ENCODE measurements at regions not wholly inside any gene's neighbourhood (a gene's known extent, or its start where the extent isn't known, plus 50 kb on each side); places are given as distances from the start of the nearest gene placed in this dataset.
"Not testable (repeated sequence)": the region's sequence is repeated elsewhere in the genome, so short reads cannot be mapped to it uniquely, and the experiment has no call there.

DNA sequence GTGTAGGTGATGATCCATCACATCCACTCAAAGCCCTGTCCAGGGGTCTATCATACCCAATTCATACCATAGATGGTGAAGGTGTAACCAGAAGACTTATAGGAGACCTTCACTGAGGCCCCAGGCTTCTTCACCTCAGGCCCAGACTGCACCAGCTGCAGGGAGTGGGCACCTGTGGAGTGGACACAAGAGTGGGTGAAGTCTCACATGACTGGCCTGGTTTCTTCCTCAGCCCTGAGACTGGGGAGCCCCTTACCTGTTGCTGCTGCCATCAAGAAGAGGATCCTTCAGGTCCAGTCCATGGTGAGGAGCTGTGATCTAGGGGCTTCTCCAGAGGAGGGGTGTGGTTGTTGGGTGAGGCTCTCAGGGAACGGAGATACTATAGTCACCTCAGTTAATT lies 851.0 kb downstream of the TMEM121 start:
- DNase-seq (ENCODE audit: low spot score), result no peak
- no peak for ATAC-seq

DNA sequence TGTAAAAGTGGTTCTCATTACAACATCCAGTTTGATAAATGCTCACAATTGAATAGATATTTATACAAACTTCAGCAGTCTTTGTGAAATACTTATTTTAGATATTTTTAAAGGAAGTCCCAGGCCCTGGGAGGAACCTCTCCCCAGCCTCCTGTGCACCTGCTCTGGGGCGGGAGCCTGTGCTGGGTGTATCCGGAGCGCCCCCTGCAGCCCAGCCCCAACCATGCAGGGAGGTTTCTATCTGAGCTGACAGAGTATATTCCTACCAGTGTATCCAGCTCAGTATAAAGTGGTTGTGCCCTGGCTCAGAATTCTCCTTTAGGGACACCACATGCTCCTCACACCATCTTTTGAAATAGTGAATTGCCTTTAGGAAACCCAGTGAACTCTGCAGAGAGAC lies 851.8 kb downstream of the TMEM121 start:
- no peak for ATAC-seq
- DNase-seq (ENCODE audit: low spot score), result no peak

DNA sequence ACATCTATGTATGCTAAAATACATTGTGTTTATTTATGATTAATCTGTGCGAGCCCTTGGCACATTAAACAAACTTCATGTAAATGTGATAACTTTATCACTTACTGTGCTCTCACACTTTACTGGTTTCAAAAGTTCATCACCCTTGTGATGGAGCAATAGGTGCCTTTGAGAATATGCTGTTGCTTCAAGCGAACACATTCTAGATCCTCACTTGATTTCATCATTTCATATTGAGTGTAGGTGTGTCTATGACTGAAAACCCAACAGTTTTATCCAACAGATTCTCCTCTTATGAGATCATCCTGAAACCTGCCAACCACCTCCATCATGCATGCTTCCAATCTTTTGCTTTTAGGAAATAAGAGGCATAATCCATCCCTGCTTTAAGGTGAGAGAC lies 854.4 kb downstream of the TMEM121 start:
- no peak for DNase-seq (ENCODE audit: low spot score)
- no peak for ATAC-seq

DNA sequence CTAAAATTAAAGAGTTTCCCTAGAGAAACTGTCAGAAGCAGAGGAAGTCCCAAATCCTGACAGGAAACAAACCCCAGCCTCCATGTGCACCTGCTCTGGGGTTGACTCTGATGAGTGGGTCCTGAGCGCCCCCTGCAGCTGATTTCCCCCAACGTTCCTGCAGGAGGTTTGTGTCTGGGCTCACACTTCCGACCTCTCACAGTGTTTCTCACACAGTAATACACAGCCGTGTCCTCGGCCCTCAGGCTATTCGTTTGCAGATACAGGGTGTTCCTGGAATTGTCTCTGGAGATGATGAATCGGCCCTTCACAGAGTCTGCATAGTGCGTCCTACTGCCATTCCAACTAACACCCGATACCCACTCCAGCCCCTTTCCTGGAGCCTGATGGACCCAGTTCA lies 862.8 kb downstream of the TMEM121 start:
- ATAC-seq; DNase-seq (ENCODE audit: low spot score): not testable (repeated sequence)

DNA sequence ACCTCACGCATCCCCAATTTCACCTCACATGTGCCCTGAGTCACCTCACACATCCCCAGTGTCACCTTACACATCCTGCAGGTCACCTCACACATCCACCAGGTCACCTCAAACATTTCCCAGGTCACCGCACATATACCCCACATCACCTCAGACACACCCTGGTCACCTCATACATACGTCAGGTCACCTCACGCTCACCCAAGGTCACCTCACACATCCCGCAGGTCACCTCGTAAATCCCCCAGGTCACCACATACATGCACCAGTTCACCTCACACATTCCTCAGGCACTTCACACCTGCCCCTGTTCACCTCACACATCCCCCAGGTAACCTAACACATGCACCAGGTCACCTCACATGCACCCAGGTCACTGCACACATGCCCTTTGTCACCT lies 864.0 kb downstream of the TMEM121 start:
- DNase-seq (ENCODE audit: low spot score) (no peak), ATAC-seq (no peak)

DNA sequence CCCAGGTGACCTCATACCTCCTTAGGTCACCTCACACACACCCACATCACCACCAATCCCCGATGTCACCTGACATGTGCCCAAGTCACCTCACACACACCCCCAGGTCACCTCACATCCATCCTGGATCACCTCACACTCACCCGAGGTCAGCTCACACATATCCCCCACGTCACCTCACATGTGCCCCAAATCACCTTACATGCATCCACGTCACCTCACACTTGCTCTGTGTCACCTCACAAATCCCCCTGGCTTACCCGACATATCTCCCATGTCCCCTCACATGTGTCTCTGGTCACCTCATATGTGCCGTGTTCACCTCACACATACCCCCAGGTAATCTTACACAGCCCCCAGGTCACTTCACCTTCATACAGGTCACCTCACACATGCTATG lies 864.6 kb downstream of the TMEM121 start:
- ATAC-seq (no peak), DNase-seq (ENCODE audit: low spot score) (no peak)

DNA sequence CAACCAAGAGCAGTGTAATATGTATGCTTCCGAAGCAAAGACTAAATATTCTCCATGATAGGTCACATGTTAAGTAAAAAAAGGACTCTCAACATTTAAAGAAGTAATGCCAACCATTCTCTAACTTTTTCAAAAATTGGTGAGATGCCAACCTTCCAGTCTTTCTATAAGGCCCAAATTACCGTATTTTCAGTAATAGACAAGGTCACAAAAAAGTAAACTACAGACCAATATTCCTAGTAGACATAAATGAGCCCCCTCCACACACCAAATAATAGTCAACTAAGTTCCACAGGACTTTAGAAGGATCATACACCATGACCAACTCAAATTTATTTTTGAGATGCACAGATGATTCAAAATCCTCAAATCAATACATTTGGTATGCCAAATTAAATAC lies 867.4 kb downstream of the TMEM121 start:
- no peak for ATAC-seq

DNA sequence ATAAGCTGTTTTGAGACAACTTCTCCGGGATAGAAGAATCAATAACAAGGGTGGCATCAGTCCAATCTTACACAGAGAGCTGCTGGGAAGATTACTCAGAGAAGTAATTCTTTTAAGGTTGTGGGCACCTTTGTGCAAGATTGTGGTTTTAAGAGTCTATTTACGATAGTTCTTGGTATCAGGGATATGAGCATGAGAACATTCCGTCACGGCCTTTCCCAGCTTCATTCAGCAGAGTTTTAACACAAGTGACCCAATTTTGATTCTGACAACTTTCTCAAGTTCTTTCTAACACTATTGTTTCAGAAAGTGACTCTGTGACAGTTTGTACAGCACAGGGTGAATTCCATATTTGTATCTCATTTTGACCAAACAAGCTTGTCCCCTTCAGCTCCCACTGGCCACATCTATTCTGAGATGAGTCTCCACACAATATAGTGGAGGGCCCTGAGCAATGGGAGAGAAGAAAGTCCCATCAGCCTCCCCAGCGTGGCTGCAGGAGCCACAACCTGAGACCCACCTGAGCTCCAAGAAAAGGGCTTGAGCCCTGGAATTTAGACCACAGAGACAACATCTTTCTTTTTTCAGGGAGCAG lies 869.2 kb downstream of the TMEM121 start:
- DNase-seq (ENCODE audit: low spot score) (no peak), ATAC-seq (no peak)

More for the DNA sequence above, 867.4 kb downstream of the TMEM121 start:
- no peak for DNase-seq (ENCODE audit: low spot score)

DNA sequence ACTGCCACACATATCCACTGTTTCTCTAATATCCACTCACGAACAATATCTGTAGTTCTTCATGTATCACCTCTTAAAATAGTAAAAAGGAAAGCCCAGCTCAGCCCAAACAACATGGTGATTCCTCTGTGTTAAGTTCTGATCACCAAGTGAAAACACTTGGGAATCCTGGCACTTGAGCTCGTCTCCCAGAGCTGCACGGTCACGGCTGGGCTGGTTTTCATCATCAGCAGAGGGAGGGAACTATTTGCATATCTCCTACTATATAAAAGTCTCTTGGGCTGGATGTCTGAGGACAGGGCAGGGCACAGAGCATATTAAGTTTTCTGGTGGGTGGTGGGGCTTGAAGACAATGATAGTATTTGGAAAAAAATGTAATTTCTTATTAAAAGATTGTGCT lies 870.6 kb downstream of the TMEM121 start:
- ATAC-seq, result no peak
- DNase-seq (ENCODE audit: low spot score), result no peak

DNA sequence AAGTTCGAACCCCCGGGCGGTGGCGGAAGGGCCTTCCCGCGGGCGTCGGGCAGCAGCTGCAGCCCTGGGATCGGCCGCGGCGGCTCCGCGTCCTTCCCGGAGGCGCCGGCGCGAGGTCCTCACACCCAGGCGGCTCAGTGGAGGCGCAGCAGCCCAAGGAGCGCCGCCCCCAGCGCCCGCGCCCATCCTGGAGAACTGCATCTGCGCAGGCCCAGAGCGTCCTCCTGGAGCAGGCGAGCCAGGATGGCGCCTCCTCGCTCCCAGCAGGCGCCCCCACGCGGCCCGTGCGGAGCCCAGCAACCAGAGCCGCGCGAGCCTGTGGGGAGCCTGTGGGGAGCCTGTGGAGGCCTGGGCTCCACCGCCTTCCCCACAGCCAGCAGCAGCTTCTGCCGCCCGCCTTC lies 872.5 kb downstream of the TMEM121 start:
- ATAC-seq; DNase-seq (ENCODE audit: low spot score): not testable (repeated sequence)

DNA sequence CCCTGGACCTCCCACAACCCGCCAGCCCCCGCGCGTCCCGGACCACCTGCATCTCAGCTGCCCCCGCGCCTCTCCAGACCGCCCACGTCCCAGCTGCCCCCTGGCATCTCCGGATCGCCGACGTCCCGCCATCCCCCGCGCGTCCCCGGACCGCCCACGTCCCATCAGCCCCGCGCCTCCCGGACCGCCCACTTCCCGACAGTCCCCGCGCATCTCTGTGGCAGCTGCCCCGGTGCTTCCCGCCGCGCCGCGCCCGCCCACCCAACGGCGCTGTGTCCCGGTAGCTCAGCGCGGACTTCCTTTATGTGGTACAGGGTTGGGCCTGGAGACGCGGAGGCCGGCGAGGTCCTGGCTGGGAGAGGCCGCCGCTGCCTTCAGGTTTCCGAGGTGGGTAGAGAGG lies 874.9 kb downstream of the TMEM121 start:
- not testable (repeated sequence) for DNase-seq (ENCODE audit: low spot score); ATAC-seq

DNA sequence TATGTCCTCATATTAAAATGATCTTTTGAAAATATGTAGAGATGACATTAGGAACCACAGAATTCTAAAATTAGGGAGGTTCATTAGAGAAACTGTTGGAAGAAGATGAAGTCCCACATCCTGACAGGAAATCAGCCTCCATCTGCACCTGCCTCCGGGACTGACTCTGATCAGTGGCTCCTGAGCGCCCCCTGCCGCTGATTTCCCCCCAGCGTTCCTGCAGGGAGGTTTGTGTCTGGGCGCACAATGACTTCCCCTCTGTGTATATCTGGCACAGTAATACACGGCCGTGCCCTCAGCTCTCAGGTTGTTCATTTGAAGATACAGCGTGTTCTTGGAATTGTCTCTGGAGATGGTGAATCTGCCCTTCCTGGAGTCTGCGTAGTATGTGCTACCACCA lies 883.8 kb downstream of the TMEM121 start:
- ATAC-seq; DNase-seq (ENCODE audit: low spot score): not testable (repeated sequence)

DNA sequence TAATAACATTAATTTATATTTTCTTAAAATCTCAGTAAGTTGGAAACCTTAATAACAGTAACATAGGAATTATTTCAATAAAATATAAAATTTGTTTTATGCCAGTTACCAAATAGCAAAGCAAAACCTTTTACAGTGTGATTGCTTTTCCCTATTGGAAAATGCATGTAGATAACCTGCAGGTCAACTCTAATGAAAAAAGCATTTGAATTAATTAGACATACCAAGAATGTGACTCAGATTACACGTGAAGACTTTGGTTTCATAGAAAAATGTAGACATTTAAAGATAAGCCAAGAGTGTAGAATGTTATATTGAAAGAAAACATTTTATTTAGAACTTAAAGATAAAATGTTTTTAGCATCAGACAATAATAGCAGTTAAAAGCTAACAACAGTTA lies 888.1 kb downstream of the TMEM121 start:
- DNase-seq (ENCODE audit: low spot score), result no peak
- no peak for ATAC-seq

DNA sequence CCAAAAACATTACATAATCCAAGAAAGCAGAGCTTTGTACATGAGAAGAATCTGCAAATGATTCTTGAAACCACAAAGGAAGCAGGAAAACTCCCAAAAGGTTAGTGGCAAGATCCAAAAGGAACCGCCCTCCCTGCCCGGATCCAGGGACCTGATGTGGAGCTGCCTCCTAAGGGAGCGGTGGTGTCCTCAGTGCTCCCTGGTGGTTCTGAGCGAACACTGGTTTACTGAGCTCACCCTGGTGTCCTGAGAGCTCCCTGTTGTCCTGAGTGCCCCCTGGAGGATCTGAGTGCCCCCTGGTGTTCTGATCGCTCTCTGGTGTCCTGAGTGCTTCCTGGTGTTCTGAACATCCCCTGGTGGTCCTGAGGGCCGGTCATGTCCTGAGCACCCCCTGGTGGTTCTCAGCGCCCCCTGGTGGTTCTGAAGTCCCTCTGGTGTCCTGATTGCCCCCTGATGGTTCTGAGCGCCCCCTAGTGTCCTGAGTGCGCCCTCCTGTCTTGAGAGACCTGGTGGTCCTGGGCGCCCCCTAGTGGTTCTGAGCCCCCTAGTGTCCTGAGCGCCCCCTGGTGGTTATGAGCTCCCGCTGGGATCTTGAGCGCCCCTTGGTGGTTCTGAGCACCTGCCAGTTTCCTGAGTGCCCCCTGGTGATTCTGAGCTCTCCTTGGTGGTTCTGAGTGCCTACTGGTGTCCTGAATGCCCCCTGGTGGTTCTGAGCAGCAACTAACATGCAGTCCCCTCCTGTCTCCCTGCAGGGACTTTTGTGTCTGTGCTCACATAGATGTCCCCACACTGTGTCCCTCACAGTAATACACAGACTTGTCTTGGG lies 891.1 kb downstream of the TMEM121 start:
- DNase-seq (ENCODE audit: low spot score) (peak; percentile 51), ATAC-seq (peak; percentile 71)

DNA sequence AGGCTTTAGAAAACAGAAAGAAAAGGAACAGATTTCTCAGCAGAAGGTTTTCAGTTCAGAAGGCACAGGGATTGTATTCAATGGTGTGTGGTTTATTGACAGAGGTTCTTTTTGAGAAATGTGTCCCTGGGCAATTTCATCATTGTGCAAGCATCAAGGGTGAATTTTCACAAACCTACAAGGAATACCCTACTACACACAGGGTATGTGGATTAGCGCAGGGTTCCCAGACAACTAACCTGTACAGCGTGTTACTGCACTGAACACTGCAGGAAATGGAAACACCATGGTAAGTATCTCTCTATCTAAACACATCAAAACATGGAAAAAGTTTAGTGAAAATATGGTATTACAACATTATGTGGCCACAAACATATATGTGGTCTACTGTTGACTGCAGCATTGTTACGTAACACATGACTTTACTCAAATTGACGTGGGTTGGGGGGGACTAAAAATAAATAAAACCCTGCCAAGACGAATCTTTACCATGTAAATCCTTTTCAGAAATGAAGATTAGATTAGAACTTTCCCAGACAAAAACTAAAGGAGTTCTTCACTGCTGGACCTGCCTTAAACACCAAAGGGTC lies 893.1 kb downstream of the TMEM121 start:
- no peak for ATAC-seq

DNA sequence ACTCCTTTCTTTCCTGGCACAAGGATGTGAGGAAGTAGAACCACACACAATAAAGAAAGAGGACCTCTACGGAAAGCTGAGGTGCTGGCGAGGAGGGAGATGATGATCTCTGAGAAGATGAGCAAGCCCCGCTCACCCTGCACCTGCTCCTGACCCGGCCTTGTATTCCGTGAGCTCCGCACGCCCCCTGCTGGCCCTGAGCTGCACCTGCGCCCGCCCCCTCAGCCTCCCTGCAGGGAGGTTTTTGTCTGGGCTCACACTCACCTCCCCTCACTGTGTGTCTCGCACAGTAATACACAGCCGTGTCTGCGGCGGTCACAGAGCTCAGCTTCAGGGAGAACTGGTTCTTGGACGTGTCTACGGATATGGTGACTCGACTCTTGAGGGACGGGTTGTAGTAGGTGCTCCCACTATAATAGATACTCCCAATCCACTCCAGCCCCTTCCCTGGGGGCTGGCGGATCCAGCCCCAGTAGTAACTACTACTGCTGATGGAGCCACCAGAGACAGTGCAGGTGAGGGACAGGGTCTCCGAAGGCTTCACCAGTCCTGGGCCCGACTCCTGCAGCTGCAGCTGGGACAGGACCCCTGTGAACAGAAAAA lies 895.1 kb downstream of the TMEM121 start:
- ATAC-seq, result peak; percentile 93
- DNase-seq (ENCODE audit: low spot score), result peak; percentile 55

More for the DNA sequence above, 893.1 kb downstream of the TMEM121 start:
- DNase-seq (ENCODE audit: low spot score), result no peak

DNA sequence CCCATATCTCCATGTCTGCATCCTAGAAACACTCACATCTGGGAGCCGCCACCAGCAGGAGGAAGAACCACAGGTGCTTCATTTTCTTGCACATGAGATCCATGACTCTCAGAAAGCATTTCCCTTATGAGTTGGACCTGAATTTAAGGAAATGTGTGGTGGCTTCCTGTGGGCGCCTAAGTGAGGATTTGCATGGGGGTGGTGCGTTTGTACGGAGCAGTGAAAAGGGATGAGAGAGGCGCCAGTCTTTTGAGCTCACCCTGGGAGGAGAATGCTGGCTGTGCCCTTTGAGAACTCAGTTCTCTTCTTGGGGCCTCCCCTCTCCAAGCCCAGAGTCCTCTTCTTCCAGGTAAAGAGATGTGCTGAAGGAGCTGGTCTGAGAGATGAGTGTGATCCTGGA lies 895.7 kb downstream of the TMEM121 start:
- ATAC-seq (no peak), DNase-seq (ENCODE audit: low spot score) (no peak)

DNA sequence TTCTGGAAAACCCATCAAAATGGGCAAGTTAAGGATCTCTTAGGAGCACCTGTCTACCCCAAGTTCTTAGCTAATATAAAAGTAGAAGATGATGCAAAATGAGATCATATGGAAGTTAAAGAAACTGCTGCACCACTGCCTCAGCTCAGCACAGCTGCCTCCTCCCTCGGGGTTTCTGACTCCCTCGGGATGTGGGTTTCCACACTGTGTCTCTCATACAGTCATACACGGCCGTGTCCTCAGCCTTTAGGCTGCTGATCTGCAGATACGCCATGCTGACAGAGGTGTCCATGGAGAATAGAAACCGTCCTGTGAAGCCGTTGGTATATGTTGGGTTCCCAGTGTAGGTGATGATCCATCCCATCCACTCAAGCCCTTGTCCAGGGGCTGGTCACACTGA lies 898.8 kb downstream of the TMEM121 start:
- ATAC-seq; DNase-seq (ENCODE audit: low spot score): not testable (repeated sequence)

DNA sequence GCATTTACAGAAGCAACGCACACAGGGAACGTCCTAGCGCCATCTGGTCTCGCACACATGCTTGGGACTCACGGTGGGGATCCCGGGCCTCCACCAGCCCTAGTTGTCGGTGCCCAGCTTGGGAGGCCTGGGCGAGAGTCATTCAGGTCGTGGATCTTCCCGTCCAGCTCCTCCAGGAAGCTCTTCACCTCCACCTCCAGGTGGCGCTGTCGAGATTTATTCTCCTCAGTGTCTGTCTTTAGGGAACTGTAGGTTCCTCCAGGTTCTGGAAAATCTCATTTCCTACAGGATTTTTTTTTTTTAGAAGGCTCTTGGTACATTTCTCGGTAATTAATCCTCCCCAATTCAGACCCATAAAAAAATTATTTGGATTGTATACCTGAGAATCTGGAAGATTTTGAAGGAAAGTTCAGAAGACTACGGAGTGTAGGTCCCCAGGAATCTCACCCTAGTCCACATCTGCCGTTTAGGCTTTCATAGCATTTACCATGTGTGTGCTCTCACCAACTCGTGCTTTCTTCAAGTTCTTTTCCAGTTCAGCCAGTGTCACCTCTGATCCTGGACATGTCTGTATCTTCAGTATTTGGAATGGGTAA lies 910.0 kb downstream of the TMEM121 start:
- ATAC-seq, result peak; percentile 69

DNA sequence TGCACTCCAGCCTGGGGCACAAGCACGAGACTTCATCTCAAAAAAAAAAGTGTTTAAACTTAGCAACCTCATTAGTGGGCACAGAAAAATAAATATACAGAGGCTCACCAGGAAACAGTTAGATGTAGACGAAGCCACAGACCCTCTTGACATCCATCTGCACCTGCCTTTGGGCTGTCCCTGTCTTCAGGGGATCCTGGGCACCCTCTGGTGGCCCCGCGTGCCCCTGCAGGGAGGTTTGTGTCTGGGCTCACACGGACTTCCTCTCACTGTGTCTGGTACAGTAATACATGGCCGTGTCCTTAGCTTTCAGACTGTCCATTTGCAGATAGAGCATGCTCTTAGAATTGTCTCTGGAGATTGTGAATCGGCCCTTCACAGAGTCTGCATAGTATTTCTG lies 916.5 kb downstream of the TMEM121 start:
- no peak for ATAC-seq

More for the DNA sequence above, 910.0 kb downstream of the TMEM121 start:
- no peak for DNase-seq (ENCODE audit: low spot score)

DNA sequence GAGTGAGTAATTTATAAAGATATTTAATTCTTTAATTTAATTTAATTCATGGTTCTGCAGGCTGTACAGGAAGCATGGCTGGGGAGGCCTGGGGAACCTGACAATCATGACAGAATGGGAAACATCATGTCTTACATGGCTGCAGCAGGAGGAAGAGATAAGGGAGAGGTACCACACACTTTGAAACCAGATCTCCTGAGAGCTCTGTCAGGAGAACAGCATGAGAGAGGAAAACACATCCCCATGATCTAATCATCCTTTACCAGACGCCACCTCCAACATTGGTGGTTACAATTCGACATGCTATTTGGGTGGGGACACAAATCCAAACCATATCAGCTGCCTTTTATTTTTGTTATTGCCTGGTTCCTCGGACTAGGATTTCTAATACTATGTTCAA lies 928.6 kb downstream of the TMEM121 start:
- DNase-seq (ENCODE audit: low spot score) (no peak), ATAC-seq (no peak)

More for the DNA sequence above, 916.5 kb downstream of the TMEM121 start:
- DNase-seq (ENCODE audit: low spot score), result no peak

All from left lobe of liver (tissue), 2 donors.